Esophagus muscularis mucosa (tissue), 4 donors: ENCODE measurements at regions not wholly inside any gene's neighbourhood (a gene's known extent, or its start where the extent isn't known, plus 50 kb on each side); places are given as distances from the start of the nearest gene placed in this dataset.

Experiments
- CTCF ChIP-seq, 3 experiments: fragments of 200-600 bp in 2 of 3; fragments of 450-650 bp in 1 of 3; sonication (generic) in 2 of 3; IDR thresholded peaks; one replicate each; pipeline ENCODE4 v1.5.1; 2017 to 2019; ENCODE audit warnings: antibody characterized with exemption in 3 of 3, mild to moderate bottlenecking in 2 of 3, moderate library complexity in 1 of 3
- EP300 ChIP-seq: sonication (generic); formaldehyde crosslinking; IDR thresholded peaks from one replicate; pipeline ENCODE4 v1.6.1; 2017; ENCODE audit warnings: antibody characterized with exemption
- POLR2A ChIP-seq: fragments of 450-650 bp; IDR thresholded peaks from one replicate; pipeline ENCODE4 v1.6.1; 2017; ENCODE audit warnings: antibody characterized with exemption, moderate library complexity, mild to moderate bottlenecking, low read depth
- POLR2AphosphoS5 ChIP-seq, 2 donors: sonication (generic); formaldehyde crosslinking; IDR thresholded peaks; one replicate each; pipeline ENCODE4 v1.6.1; 2017; ENCODE audit warnings: antibody characterized with exemption in 2 of 2

- no peak for TF ChIP-seq CTCF (IDR thresholded peaks at IDR 0.05)
- TF ChIP-seq POLR2AphosphoS5 (IDR thresholded peaks at IDR 0.05): no peak
- TF ChIP-seq POLR2A: no peak
- TF ChIP-seq EP300: no peak
These were observed 79.0 kb downstream of the RTL9 start for GRCh38 chrX:110437686-110438085.
